HG02840 (cell line): ENCODE measurements at regions not wholly inside any gene's neighbourhood (a gene's known extent, or its start where the extent isn't known, plus 50 kb on each side); places are given as distances from the start of the nearest gene placed in this dataset.
"Not testable (repeated sequence)": the region's sequence is repeated elsewhere in the genome, so short reads cannot be mapped to it uniquely, and the experiment has no call there.

ENCODE experiments used
- ATAC-seq: cut with Tn5 transposase; IDR thresholded peaks from one replicate; pipeline ENCODE4 v1.9.1; 2021; ENCODE audit warnings: mild to moderate bottlenecking, moderate library complexity, moderate number of reproducible peaks; ENCODE audit not compliant: unreplicated experiment, low FRiP score

- ATAC-seq = no peak
Measured at GRCh38 chr4:10281996-10282395, 165.4 kb upstream of the WDR1 start.

GRCh38 chr4:10279261-10279660 is 162.7 kb upstream of the WDR1 start:
- ATAC-seq = no peak

- no peak for ATAC-seq
Measured at GRCh38 chr4:10278071-10278470, 161.5 kb upstream of the WDR1 start.

GRCh38 chr4:10276152-10276551 is 159.6 kb upstream of the WDR1 start:
- no peak for ATAC-seq

- no peak for ATAC-seq
Measured at GRCh38 chr4:10275696-10276095, 159.1 kb upstream of the WDR1 start.

GRCh38 chr4:10273030-10273429 is 156.4 kb upstream of the WDR1 start:
- ATAC-seq = no peak

- no peak for ATAC-seq
Measured at GRCh38 chr4:10272511-10272910, 155.9 kb upstream of the WDR1 start.

GRCh38 chr4:10267066-10267465 is 150.5 kb upstream of the WDR1 start:
- no peak for ATAC-seq

- no peak for ATAC-seq
Measured at GRCh38 chr4:10260777-10261176, 144.2 kb upstream of the WDR1 start.

GRCh38 chr4:10259976-10260375 is 143.4 kb upstream of the WDR1 start:
- ATAC-seq = no peak

GRCh38 chr4:10256203-10256602 is 139.6 kb upstream of the WDR1 start:
- ATAC-seq = no peak

- no peak for ATAC-seq
Measured at GRCh38 chr4:10253765-10254164, 137.2 kb upstream of the WDR1 start.

- ATAC-seq = no peak
Measured at GRCh38 chr4:10245751-10246150, 129.2 kb upstream of the WDR1 start.

- no peak for ATAC-seq
Measured at GRCh38 chr4:10243856-10244255, 127.3 kb upstream of the WDR1 start.

GRCh38 chr4:10240691-10241090 is 124.1 kb upstream of the WDR1 start:
- no peak for ATAC-seq

- no peak for ATAC-seq
Measured at GRCh38 chr4:10239982-10240654, 123.5 kb upstream of the WDR1 start.

- no peak for ATAC-seq
Measured at GRCh38 chr4:10237131-10237530, 120.5 kb upstream of the WDR1 start.

- ATAC-seq = no peak
Measured at GRCh38 chr4:10232114-10232513, 115.5 kb upstream of the WDR1 start.

- no peak for ATAC-seq
Measured at GRCh38 chr4:10226756-10227155, 110.2 kb upstream of the WDR1 start.

GRCh38 chr4:10225096-10225495 is 108.5 kb upstream of the WDR1 start:
- ATAC-seq = no peak

GRCh38 chr4:10223782-10224181 is 107.2 kb upstream of the WDR1 start:
- no peak for ATAC-seq

GRCh38 chr4:10213481-10213880 is 96.9 kb upstream of the WDR1 start:
- not testable (repeated sequence) for ATAC-seq

GRCh38 chr4:10212901-10213300 is 96.3 kb upstream of the WDR1 start:
- no peak for ATAC-seq
